GM23338 (cell line): ENCODE measurements at regions not wholly inside any gene's neighbourhood (a gene's known extent, or its start where the extent isn't known, plus 50 kb on each side); places are given as distances from the start of the nearest gene placed in this dataset.

Experiments used
- POLR2AphosphoS5 ChIP-seq: IDR thresholded peaks from 2 replicates; pipeline ENCODE4 v1.6.1; 2016; ENCODE audit warnings: antibody characterized with exemption, low read depth
- TF ChIP-seq, protein P1 (sequence below), 2 experiments: fragments of 200-600 bp in 1 of 2; sonication (generic) in 1 of 2; conservative IDR thresholded peaks; 2 replicates each; pipeline versions ENCODE4 v1.5.1 to v1.6.1; 2016 to 2017; ENCODE audit warnings: antibody characterized with exemption in 2 of 2, low read depth in 2 of 2, mild to moderate bottlenecking in 2 of 2, moderate library complexity in 1 of 2

DNA sequence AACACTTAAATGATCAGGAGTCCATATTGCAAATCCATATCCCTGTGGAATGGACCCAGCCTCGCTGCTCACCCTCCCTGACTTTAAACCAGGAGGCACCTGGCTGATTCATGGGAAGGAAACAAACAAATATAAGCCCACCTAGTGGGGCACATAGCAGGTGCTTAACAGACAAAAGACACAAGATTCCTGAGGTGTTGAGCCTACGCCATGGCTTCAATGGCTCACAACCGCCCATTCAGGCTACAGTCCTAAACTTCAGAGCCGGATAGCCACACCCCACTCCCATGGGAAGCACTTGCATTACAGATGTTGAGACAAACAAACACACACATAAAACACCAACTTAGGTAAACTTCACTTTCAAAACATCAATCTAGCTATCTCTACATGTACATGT, 359.9 kb downstream of the ICE1 start:
- TF ChIP-seq, protein P1, sequence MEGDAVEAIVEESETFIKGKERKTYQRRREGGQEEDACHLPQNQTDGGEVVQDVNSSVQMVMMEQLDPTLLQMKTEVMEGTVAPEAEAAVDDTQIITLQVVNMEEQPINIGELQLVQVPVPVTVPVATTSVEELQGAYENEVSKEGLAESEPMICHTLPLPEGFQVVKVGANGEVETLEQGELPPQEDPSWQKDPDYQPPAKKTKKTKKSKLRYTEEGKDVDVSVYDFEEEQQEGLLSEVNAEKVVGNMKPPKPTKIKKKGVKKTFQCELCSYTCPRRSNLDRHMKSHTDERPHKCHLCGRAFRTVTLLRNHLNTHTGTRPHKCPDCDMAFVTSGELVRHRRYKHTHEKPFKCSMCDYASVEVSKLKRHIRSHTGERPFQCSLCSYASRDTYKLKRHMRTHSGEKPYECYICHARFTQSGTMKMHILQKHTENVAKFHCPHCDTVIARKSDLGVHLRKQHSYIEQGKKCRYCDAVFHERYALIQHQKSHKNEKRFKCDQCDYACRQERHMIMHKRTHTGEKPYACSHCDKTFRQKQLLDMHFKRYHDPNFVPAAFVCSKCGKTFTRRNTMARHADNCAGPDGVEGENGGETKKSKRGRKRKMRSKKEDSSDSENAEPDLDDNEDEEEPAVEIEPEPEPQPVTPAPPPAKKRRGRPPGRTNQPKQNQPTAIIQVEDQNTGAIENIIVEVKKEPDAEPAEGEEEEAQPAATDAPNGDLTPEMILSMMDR (conservative IDR thresholded peaks at IDR 0.05; ENCODE audit: low read depth in 2 of 2) = no peak
- no peak for TF ChIP-seq POLR2AphosphoS5
